ENCODE measurements at regions not wholly inside any gene's neighbourhood (a gene's known extent, or its start where the extent isn't known, plus 50 kb on each side); places are given as distances from the start of the nearest gene placed in this dataset.

GRCh38 chr1:96544051-96544830 lies 177.3 kb upstream of the PTBP2 start:
- TF ChIP-seq CTCF (IDR thresholded peaks at IDR 0.05; ENCODE audit: extremely low read depth in 1 of 2, insufficient read depth in 1 of 2, low read depth in 1 of 2, low read length in 2 of 2) = no peak
- no peak for TF ChIP-seq GATA2 (IDR thresholded peaks at IDR 0.05; ENCODE audit: insufficient read depth, insufficient read length, low read depth, low read length)
- TF ChIP-seq POLR2AphosphoS5 (IDR thresholded peaks at IDR 0.05; ENCODE audit: insufficient read depth, low read depth, low read length) = no peak
- TF ChIP-seq EZH2 (IDR thresholded peaks at IDR 0.05; ENCODE audit: borderline replicate concordance, low read depth, low read length, severe bottlenecking) = no peak
- TF ChIP-seq, protein P1, sequence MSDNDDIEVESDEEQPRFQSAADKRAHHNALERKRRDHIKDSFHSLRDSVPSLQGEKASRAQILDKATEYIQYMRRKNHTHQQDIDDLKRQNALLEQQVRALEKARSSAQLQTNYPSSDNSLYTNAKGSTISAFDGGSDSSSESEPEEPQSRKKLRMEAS (IDR thresholded peaks at IDR 0.05; ENCODE audit: insufficient read depth, insufficient read length) = no peak
- TF ChIP-seq POLR2A (IDR thresholded peaks at IDR 0.05; ENCODE audit: low read depth, low read length) = no peak
- no peak for TF ChIP-seq FOS (IDR thresholded peaks at IDR 0.05; ENCODE audit: borderline replicate concordance, insufficient read depth, low read length)
- no peak for TF ChIP-seq MYC (IDR thresholded peaks at IDR 0.05; ENCODE audit: low read depth, low read length)
- no peak for TF ChIP-seq JUN (IDR thresholded peaks at IDR 0.05; ENCODE audit: borderline replicate concordance, insufficient read depth, insufficient read length, low read depth)

Measured in endothelial cell of umbilical vein (primary cell).